Left ventricle myocardium inferior (tissue), 1 donor: ENCODE measurements at regions not wholly inside any gene's neighbourhood (a gene's known extent, or its start where the extent isn't known, plus 50 kb on each side); places are given as distances from the start of the nearest gene placed in this dataset.

ENCODE experiments used
- DNase-seq: peaks from one replicate; pipeline ENCODE4 v3.0.0-alpha.2; 2020
- H3K27ac ChIP-seq: fragments of 200-600 bp; replicated peaks from 2 replicates; pipeline ENCODE4 v1.8.0; 2021
- H3K27me3 ChIP-seq: fragments of 200-600 bp; 2 replicates; pipeline ENCODE4 v1.8.0; 2021; ENCODE audit warnings: low read depth
- H3K36me3 ChIP-seq: fragments of 200-600 bp; 2 replicates; pipeline ENCODE4 v1.8.0; 2021
- H3K4me1 ChIP-seq: fragments of 200-600 bp; 2 replicates; pipeline ENCODE4 v1.8.0; 2021
- H3K4me3 ChIP-seq: fragments of 200-600 bp; 2 replicates; pipeline ENCODE4 v1.8.0; 2021; ENCODE audit warnings: mild to moderate bottlenecking, moderate library complexity
- H3K9me3 ChIP-seq: fragments of 200-600 bp; replicated peaks from 2 replicates; pipeline ENCODE4 v1.8.0; 2021
- CTCF ChIP-seq: fragments of 200-600 bp; IDR thresholded peaks from 2 replicates; pipeline ENCODE4 v1.8.0; 2021; ENCODE audit warnings: antibody characterized with exemption, mild to moderate bottlenecking, borderline replicate concordance
- intact Hi-C: fragments of 100-400 bp; cut with micrococcal nuclease; formaldehyde crosslinking; loops from one replicate; pipeline ENCODE4 v1.11.0; 2022
- donor health status: DM: no; HTN: yes; CAD: no; lungs with severe emphysema.

- Histone ChIP-seq H3K4me1 (no peaks in the 10 kb centered on the region), H3K9me3 (peaks cover 4% of the 10 kb centered on the region), H3K4me3 (no peak overlapping the region), H3K27me3 (peaks cover 38% of the 10 kb centered on the region), H3K27ac (no peak overlapping the region), H3K36me3 (no peaks in the 10 kb centered on the region)
- TF ChIP-seq CTCF = no peak
- intact Hi-C loops = no loop called here
- DNase-seq = no peak
These were observed 239.4 kb upstream of the HDAC4 start for GRCh38 chr2:239640210-239640609.

- intact Hi-C loops = no loop called here
- Histone ChIP-seq H3K36me3 (no peaks in the 10 kb centered on the region), H3K27ac (no peak overlapping the region), H3K9me3 (peaks cover 4% of the 10 kb centered on the region), H3K4me1 (no peaks in the 10 kb centered on the region), H3K4me3 (no peak overlapping the region), H3K27me3 (peaks cover 41% of the 10 kb centered on the region)
- no peak for TF ChIP-seq CTCF
- DNase-seq = no peak
These were observed 238.8 kb upstream of the HDAC4 start for GRCh38 chr2:239639421-239640185.

- TF ChIP-seq CTCF = no peak
- H3K27ac ChIP-seq = no peak overlapping the region
- peaks cover 4% of the 10 kb centered on the region for H3K9me3 ChIP-seq
- no peak for DNase-seq
- H3K36me3 ChIP-seq = no peaks in the 10 kb centered on the region
- H3K27me3 ChIP-seq = peaks cover 41% of the 10 kb centered on the region
- intact Hi-C loops = no loop called here
- H3K4me3 ChIP-seq = no peak overlapping the region
- H3K4me1 ChIP-seq = no peaks in the 10 kb centered on the region
These were observed 237.6 kb upstream of the HDAC4 start for GRCh38 chr2:239638376-239638775.

- Histone ChIP-seq H3K9me3 (peaks cover 4% of the 10 kb centered on the region), H3K27me3 (peaks cover 42% of the 10 kb centered on the region), H3K4me3 (no peak overlapping the region), H3K27ac (no peak overlapping the region), H3K36me3 (no peaks in the 10 kb centered on the region), H3K4me1 (no peaks in the 10 kb centered on the region)
- no peak for TF ChIP-seq CTCF
- intact Hi-C loops = no loop called here
- DNase-seq = no peak
These were observed 236.0 kb upstream of the HDAC4 start for GRCh38 chr2:239636808-239637207.

GRCh38 chr2:239634769-239635168, 233.9 kb upstream of the HDAC4 start:
- Histone ChIP-seq H3K27me3 (peaks cover 55% of the 10 kb centered on the region), H3K9me3 (peaks cover 4% of the 10 kb centered on the region), H3K4me3 (no peak overlapping the region), H3K36me3 (no peaks in the 10 kb centered on the region), H3K4me1 (no peaks in the 10 kb centered on the region), H3K27ac (no peak overlapping the region)
- intact Hi-C loops = no loop called here
- TF ChIP-seq CTCF = no peak
- DNase-seq = no peak
